GM21360 (cell line): ENCODE measurements at regions not wholly inside any gene's neighbourhood (a gene's known extent, or its start where the extent isn't known, plus 50 kb on each side); places are given as distances from the start of the nearest gene placed in this dataset.
"Not testable (repeated sequence)": the region's sequence is repeated elsewhere in the genome, so short reads cannot be mapped to it uniquely, and the experiment has no call there.

Source experiments
- ATAC-seq: cut with Tn5 transposase; IDR thresholded peaks from one replicate; pipeline ENCODE4 v1.9.1; 2021; ENCODE audit warnings: mild to moderate bottlenecking, moderate library complexity; ENCODE audit not compliant: unreplicated experiment

DNA sequence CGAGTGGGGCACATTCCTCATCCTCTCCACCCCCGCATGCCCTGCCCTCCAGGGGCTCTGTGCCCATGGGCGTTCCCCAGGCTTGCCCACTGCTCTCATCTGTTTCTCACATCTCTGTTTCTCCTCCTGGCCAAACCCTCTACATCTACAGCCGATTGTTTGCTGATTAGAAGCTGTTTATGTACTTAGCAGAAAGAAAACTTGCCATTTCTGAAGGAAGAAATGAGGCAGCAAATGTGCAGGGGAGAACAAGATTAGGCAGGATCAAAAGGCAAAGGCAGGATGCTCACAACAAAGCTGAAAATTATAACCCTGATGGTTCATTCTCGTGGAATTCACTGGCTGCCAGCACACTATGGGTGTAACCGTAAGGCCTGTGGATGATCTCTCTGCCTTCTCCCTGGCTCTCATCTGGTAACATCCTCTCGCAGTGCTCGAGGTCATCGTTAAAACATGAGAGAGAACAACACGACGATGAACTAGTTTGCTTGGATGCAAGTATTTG, 111.6 kb upstream of the KLF14 start:
- ATAC-seq, result no peak

DNA sequence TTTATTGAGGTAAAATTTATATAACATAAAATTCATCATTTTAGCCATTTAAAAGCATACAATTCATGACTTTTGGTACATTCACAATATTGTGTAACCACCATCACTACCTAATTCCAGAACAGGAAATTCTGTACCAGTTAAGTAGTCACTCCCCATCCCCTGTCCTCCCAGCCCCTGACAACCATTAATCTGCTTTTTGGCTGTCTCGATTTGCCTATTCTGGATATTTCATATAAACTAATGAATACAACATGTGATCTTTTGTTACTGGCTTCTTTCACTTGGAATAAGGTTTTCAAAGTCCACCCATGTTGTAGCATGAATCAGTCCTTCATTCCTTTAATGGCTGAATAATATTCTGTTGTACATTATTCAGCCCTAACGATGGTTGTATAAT, 115.6 kb upstream of the KLF14 start:
- ATAC-seq, result no peak

DNA sequence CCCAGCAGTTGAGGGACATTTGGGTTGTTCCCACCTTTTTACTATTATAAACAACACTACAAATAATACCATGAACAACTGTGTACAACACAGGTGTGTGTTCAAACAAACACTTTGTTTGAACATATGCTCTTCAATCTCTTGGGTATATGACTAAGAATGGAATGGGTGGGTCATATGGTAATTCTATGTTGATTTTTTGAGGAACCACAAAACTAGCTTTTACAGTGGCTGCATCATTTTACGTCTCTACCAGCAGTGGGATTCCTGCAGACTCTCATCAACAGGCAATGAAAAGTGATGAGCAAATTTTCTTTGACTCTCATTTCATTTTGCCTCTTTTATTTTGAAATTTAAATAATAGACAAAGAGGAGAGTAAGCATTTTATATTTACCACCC, 116.9 kb upstream of the KLF14 start:
- ATAC-seq, result no peak

DNA sequence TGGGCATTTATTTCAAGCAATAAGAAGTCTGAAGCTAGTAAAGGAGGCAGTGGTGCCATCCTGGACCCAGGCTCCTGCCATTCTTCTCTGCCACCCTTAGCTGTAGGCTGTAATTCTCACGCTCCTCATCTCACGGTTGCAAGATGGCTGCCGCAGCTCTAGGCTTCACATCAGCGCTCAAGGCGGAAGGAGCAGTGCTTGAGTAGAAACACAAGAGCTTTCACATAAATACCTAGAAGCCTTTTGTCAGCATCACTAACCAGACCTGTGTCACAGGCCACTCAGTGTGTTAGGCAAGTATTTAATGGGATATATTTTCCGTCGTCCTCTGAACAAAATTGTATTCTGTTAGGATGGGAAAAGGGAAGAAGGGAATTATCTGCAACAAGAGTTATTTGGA, 118.9 kb upstream of the KLF14 start:
- no peak for ATAC-seq

DNA sequence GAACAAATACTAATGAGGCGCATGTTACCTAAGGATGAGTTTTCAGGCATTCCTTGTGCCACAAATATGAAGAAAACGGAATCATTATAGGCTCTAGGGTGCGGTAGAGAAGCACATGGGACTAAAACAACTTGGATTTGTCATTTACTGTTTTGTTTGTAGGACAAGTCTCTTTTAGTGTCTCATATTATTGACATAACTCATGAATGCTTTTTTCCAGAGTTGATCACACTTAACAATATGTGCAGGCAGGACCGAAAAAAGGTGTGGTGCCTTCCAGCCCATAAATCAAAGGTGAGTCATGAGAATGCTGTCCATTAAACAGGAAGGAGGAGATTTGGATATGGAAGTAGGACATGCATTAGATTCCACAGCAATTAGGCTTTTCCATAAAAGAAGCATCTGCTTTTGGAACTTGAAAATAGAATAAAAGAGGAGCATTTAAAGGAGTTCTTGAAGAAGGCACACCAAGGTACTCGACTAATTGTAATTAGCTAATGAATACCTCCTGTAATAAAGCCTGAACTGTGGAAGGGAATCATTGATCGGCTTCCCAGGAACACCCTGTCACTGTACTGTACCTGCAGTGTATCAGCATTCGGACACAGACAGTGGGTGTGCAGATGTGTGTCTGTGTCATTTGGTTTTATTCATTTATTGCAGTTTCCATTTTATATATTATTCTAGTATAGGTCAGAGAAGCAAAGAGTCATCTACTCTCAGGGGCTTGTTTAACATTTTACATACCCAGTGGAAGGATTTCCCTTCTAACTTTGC, 119.7 kb upstream of the KLF14 start:
- ATAC-seq, result no peak

DNA sequence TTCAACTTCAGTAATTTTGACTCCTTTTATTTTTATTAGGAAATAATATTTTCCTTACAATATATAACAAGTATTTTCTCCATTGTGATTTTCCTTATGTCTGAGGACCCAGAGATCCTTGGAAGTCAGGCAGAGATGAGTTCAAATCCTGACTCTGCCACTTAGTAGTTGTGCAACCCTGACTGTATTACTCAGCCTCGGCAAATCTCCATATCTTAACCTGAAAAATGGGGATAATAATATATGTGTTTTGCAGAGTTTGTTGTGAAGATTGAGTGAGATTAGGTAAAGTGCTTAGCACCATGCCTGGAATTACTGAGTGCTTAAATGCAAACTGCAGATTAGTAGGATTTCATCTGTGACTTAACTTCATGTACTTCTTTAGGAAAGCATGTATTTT, 120.5 kb upstream of the KLF14 start:
- ATAC-seq, result no peak

DNA sequence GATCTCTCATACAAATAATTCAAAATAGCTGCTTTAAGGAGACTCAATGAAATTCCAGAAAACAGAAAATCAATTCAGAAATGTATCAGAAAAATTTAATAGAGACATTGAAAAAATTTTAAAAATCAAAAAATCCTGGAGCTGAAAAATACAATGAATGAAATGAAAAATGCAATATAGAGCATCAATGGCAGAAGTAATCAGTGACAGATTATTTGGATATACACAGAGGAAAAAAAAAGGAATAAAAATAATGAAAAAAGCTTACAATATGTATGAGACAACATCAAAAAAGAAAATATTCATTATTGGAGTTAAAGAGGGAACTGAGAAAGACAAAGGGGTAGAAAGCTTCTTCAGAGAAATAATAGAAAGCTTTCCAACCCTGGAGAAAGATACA, 122.9 kb upstream of the KLF14 start:
- ATAC-seq, result no peak

DNA sequence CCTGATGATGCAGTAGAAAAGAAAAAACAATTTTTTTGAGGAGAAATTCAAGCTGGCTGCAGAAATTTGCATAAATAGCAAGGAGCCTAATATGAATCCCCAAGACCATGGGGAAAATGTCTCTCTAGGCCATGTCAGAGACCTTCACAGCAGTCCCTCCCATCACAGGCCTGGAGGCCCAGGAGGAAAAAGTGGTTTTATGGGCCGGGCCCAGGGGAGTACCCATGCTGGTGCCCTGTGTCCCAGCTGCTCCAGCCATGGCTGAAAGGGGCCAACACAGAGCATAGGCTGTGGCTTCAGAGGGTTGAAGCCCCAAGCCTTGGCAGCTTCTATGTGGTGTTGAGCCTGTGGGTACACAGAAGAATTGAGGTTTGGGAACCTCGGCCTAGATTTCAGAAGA, 126.8 kb upstream of the KLF14 start:
- not testable (repeated sequence) for ATAC-seq

DNA sequence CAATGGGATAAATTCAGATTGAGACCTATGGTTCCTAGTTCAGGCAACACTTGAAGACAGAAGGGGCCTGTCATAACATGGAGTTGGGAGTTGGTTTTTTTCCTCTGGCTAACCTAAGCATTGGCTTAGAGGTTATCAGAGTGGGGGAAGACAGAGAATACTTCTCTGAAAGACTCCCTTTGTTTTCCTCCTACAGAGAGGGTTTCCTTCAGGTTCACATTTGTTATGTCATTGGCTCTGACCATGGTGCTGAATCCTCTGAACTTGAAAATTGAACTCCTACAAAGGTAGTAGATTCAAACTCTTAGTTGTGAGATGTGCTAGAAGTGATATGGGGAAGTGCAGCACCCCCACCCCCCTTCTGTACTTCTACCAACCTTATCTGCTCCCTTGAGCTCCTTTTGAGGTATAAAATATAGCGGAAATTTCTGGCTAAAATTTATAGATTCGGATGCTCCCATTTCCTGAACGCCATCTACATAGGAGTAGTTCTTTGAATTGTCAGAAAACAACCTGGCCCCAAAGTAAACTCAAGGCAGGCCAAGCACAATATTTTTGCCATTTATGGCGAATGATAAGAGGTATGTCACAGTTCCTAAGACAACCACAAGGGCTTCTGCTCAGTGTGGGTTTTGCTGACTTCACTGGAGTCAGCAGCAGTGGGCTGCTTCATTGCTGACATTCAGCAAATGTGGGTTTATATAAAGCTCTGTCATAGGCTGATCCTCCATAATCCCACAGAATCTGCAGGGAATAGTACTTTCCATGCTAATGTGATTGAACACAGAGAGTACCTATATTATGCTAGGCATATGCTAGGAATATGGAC, 131.6 kb upstream of the KLF14 start:
- no peak for ATAC-seq

DNA sequence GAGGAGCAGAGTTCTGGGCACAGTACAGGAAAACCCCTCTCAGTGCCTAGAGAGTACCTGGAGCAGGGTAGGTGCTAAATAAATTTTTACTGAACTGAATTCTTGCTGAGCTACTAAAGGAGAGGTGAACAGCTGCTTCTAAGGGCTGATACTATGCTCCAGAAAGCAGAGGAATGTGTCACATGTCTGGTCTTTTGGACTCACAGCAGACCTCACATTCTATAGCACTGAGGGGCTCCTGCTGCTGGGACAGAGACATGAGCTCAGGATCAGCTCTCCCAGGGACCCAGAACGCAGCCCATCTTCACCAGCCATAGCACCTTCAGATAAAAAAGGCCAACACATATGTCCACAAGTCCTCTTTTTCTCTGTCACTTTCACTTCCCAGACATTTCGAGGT, 133.0 kb upstream of the KLF14 start:
- ATAC-seq, result no peak

DNA sequence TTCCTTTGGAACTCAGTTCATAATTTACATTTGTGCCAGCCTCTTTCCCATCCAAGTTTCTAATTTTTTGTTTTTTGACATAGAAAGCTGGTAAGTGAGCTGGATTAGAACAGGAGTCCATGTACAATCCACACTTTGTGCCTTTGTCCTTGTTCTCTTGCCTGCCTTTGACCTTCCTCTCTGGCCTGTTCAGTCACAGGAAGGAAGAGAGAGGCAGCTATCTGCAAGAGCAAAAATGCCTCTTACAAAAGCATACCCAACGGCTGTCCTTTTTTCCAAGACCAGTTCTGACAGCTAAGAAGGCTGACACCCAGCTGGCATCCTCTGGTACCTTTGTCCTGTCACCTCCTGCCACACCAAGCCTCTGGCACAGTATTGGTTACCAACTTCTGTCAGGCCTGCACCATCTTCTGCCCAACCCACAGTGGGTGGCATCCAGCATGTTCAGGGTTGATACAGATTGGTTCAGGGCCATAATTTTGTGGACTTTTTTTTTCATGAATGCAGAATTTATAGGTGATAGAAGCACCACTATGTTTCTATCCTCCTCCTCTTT, 133.7 kb upstream of the KLF14 start:
- ATAC-seq, result no peak

DNA sequence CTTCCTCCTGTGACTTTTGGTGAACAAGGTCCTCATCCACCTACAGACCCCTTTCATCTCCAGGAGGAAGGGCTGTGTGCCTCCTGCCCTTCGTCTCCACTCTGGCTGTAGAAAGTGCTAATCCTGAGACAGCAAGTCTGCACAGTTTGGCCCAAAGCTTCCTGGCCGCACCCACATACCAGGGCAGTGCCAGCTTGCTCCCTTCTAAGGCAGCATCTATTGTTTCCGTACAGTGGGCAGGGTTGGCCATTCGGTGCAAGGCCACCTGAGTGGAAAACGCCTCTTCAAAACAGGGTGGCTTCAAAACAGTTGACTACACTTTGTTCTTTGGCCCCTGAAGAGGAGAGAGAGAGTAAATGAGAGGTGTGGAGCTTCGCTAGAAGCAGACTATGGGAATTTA, 134.1 kb upstream of the KLF14 start:
- ATAC-seq, result no peak

DNA sequence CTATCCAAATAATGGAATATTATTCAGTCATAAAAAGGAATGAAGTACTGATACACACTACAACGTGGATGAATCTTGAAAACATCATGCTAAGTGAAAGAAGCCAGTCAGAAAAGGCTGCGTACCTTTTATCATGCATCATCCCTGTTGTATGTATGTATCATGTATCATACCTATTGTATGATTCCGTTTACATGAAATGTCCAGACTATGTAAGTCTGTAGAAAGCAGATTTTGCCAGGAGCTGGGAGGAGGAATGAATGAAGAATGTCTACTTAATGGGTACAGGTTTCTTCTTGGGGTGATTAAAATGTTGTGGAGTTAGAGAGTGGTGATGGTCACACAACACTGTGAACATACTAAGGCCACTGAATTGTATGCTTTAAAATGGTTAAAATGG, 135.9 kb upstream of the KLF14 start:
- no peak for ATAC-seq

DNA sequence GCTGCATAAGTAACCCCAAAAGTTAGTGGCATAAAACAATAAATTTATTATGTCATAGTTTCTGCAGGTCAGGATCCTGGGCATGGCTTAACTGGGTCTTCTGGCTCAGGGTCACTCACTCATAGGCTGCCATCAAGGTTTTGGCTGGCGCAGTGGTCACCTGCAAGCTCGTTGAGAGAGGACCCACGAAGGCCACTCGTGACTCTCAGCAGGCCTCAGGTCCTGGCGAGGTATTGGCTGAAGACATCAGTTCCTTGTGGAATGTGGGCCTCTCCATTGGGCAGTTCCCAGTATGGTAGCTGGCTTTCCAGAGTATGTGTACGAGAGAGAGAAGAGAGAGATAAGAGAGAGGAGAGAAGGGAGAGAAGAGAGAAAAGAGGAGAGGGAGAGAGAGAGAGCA, 138.3 kb upstream of the KLF14 start:
- ATAC-seq, result no peak

DNA sequence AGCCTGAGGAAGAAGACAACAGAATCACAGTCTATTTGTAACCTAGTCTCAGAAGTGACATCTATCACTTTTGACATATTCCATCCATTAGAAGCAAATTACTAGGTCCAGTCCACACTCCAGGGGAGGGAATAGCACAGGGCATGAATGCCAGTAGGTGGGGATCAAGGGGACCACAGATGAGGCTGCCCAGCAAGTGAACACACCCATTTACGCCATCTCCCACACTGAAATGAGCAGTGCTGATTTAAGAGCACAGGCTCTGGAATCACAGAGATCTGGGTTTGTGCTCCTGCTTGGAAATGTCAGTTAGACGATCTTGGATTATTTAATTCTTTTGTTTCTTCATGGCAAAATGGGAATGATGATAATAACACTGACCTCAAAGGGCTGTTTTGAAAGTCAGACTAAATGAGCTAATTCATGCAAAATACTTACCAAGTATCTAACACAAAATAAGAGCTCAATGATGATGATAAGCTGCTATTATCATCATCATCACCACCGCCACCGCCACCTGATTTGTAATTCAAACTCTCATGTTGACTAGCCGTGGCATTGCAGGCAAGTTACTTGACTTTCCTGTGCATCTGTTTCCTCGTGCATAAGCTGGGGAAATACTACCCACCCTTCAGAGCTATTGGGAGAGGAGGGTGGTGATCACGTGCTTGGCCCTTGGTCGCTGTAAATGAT, 138.9 kb upstream of the KLF14 start:
- no peak for ATAC-seq

DNA sequence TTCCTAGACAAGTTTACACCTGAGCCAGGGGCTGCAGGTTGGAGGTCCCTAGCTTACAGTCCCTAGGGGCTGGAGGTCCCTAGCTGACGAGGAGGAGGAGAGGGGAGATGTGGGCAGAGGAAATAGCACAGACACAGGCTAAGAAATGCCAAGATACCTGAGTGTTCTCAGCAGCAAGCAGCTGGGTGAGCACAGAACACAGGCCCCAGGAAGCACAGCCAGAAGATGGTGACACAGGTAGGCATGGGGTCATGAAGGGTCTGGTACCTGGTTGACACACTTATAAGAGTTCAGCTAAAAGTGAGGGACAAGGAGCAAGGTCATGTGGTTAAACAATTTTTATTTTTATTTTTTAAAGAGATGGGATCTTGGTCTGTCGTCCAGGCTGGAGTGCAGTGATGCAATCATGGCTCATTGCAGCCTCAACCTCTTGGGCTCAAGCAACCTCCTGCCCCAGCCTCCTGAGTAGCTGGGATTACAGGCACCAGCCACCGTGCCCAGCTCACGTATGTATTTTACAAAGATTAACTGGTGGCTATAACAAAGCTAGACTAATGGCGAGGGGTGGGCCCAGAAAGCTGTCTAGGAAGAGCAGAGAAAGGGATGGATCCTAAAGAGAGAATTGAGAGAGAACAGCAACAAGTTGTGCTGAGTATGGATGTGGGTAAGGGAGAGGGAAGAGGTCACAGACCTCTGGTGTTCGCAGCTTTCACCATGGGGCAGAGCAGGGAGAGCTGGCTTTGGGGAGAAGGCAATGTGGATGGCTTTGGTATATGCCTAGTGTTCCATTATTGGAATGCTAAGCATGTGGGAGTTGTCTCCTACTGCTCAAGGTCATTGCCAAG, 140.3 kb upstream of the KLF14 start:
- no peak for ATAC-seq

DNA sequence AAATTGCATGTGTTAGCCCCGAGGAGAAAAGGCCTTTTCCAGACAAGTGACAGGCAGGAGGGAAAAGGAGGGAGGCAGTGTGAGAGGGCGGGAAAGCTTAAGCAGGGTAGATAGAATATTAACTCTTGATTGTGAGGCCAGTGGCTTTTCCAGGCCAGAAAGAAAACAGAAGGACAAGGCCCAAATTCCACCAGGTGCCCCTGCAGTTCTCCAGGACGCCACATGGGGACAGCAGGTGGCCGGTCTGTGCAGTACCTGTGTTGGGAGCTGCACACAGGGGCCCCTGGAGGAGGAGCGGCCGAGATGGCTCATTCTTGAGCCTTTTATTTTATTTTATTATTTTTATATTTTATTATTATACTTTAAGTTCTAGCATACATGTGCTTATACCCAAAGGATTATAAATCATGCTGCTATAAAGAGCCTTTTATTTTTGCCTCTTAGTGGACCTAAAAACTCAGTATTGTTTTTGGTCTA, 141.3 kb upstream of the KLF14 start:
- ATAC-seq, result no peak

DNA sequence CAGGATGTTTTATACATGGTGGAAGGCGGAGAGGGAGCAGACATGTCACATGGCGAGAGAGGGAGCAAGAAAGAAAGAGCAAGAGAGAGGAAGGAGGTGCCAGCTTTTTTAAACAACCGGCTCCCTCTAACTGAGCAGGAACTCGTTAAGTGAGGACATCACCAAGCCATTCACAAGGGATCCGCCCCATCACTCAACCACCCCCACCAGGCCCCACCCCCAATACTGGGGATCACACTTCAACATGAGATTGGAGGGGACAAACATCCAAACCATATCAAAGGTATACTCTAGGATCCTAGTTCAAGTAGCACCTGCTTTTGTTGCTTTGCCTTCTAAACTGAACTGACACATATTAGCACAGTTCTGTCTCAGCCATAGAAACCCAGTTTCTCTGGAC, 141.9 kb upstream of the KLF14 start:
- no peak for ATAC-seq

DNA sequence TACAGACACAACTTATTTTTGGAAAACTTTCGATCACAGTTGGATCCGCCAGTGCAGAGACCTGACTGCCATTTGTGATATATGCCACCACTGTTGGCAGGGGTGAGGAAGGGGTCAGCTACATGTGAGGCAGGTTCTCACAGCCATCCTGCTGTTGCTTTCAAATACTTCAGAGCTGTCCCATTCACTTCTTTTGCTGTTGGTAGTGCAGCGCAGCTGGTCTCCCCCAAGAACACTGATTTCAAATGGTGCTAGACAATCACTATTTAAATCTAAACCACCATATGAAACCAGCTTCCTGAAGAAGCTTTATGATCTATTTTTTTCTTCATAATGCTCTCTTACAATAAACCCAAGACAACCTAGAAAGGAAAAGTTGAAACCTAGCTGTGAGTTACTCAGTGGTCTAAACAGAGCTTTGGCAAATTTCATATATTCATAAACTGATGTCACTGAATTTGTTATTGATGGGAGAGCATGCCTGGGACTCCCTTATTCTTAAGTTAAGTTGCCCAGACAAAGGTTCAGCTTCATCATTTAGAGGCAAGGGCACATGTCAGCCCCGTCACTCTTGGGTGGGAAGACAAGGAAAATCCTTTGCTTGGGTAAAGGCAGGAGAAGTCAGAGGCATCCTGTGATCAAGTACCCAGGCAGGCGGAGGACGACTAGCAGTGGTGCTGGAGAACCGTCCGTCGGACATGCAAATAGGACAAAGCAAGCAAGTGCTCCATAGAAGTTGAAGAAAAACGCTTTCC, 143.4 kb upstream of the KLF14 start:
- ATAC-seq, result no peak

DNA sequence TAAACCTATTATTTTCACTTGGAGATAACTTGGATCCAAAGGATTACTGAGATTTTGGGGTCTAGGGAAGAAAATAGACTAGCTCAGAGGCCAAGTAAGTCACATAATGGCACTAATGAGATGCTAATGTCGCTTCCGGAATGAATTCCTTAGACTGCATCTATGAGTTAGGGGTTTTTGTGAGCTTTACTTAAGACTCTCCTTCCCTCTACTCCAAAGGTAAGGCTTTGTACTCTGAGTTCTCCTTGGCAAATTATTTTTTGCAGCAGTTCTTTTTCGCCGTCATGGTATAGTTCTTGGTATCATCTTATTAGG, 143.9 kb upstream of the KLF14 start:
- no peak for ATAC-seq
